GM12878 (cell line): ENCODE measurements at regions not wholly inside any gene's neighbourhood (a gene's known extent, or its start where the extent isn't known, plus 50 kb on each side); places are given as distances from the start of the nearest gene placed in this dataset.

Experiments
- ATAC-seq: fragments of 200-7000 bp; cut with Tn5 transposase; 3 replicates; pipeline ENCODE4 v1.9.1; 2020; ENCODE audit warnings: mild to moderate bottlenecking, moderate library complexity
- BruUV-seq: library from RNA; stranded (reverse); fragments of 400-500 nt; replicated peaks from 2 replicates; lab custom pipeline; 2021; lab: Mats Ljungman, UMichigan
- CTCF ChIA-PET: fragments of 300-600 bp; sonication (Branson Sonifier 250); formaldehyde crosslinking; extraction: SDS; loops from one replicate; lab custom pipeline; 2021; ENCODE audit warnings: inconsistent platforms; lab: Yijun Ruan, JAX
- POLR2A ChIA-PET: fragments of 350-600 bp; formaldehyde crosslinking; extraction: SDS; loops from one replicate; lab custom pipeline; 2021; ENCODE audit warnings: inconsistent platforms; lab: Charles Lee
- RAD21 ChIA-PET: fragments of 300-600 bp; sonication (Branson Sonifier 250); formaldehyde crosslinking; loops from one replicate; lab custom pipeline; 2023; ENCODE audit warnings: antibody characterized with exemption; ENCODE audit not compliant: unreplicated experiment; lab: Charles Lee
- SMC1A ChIA-PET: fragments of 300-600 bp; sonication (Branson Sonifier 250); formaldehyde crosslinking; loops from one replicate; lab custom pipeline; 2023; ENCODE audit not compliant: unreplicated experiment, uncharacterized antibody; lab: Charles Lee
- DNase-seq: peaks from one replicate; pipeline ENCODE4 v3.0.0-alpha.2; 2011; ENCODE audit warnings: low read depth, low spot score
- FAIRE-seq: peaks from 3 replicates; lab custom pipeline; 2011; peaks lifted over from hg19 to GRCh38; lab: Jason Lieb, UNC
- H2AFZ ChIP-seq: 2 replicates; pipeline ENCODE4 v1.6.0; 2011; ENCODE audit warnings: low read depth, low read length, control low read depth; ENCODE audit not compliant: control insufficient read depth
- H3K27ac ChIP-seq: 2 replicates; pipeline ENCODE4 v1.5.1; 2011; ENCODE audit warnings: control low read depth; ENCODE audit not compliant: control insufficient read depth, insufficient read depth
- H3K27me3 ChIP-seq, 2 experiments: replicated peaks in 1 of 2; 2 replicates each; pipeline versions ENCODE4 v1.6.0 to v1.6.1; 2011; ENCODE audit warnings: low read length in 1 of 2; ENCODE audit not compliant: control insufficient read depth in 2 of 2, insufficient read depth in 2 of 2
- H3K36me3 ChIP-seq, 2 experiments: 2 replicates each; pipeline ENCODE4 v1.5.1; 2011; ENCODE audit warnings: low read length in 1 of 2; ENCODE audit not compliant: control insufficient read depth in 2 of 2, insufficient read depth in 2 of 2
- H3K4me1 ChIP-seq: 2 replicates; pipeline ENCODE4 v1.6.1; 2011; ENCODE audit warnings: mild to moderate bottlenecking, low read length, moderate library complexity, mixed read lengths; ENCODE audit not compliant: control insufficient read depth, insufficient read depth
- H3K4me2 ChIP-seq: 2 replicates; pipeline ENCODE4 v1.6.0; 2011; ENCODE audit warnings: control low read depth; ENCODE audit not compliant: control insufficient read depth, insufficient read depth
- H3K4me3 ChIP-seq: fragments of 200-600 bp; sonication (generic); 2 replicates; pipeline ENCODE4 v1.5.1; 2016
- H3K79me2 ChIP-seq: 2 replicates; pipeline ENCODE4 v1.6.0; 2011; ENCODE audit warnings: low read length; ENCODE audit not compliant: control insufficient read depth, insufficient read depth
- H3K9ac ChIP-seq: 2 replicates; pipeline ENCODE4 v1.8.0; 2011; ENCODE audit warnings: low read length, control low read depth, mixed read lengths; ENCODE audit not compliant: control insufficient read depth, insufficient read depth
- H3K9me3 ChIP-seq: replicated peaks from 3 replicates; pipeline ENCODE4 v1.5.1; 2011; ENCODE audit warnings: mild to moderate bottlenecking, low read length; ENCODE audit not compliant: control insufficient read depth, insufficient read depth
- H4K20me1 ChIP-seq: 2 replicates; pipeline ENCODE4 v1.6.0; 2011; ENCODE audit not compliant: control insufficient read depth, insufficient read depth
- RB1 ChIP-seq: fragments of 450-650 bp; formaldehyde crosslinking; IDR thresholded peaks from 2 replicates; pipeline ENCODE4 v1.6.1; 2017; ENCODE audit warnings: mild to moderate bottlenecking, borderline replicate concordance
- WGBS: methylation state at CpG from one replicate; pipeline ENCODE4 v1.1.6; 2016; ENCODE audit warnings: low lambda C conversion rate; ENCODE audit not compliant: insufficient replicate concordance, insufficient coverage; ENCODE audit errors: missing lambda C conversion rate; 5-methylcytosine and 5-hydroxymethylcytosine counted together
- in situ Hi-C: fragments of 300-500 bp; cut with MboI; formaldehyde crosslinking; loops from 9 replicates; pipeline ENCODE4 v1.14.3; 2018; ENCODE audit warnings: mixed read lengths
- intact Hi-C: fragments of 100-400 bp; cut with micrococcal nuclease; formaldehyde crosslinking; loops from one replicate; pipeline ENCODE4 v1.14.2; 2022; ENCODE audit not compliant: unreplicated experiment
- TF ChIP-seq, protein P1 (sequence below): fragments of 450-650 bp; IDR thresholded peaks from 2 replicates; pipeline ENCODE4 v1.6.1; 2018; ENCODE audit warnings: borderline replicate concordance, mild to moderate bottlenecking; ENCODE audit not compliant: partially characterized antibody
- TF ChIP-seq, protein P2 (sequence below): IDR thresholded peaks from 2 replicates; pipeline ENCODE4 v1.6.1; 2011; ENCODE audit warnings: borderline replicate concordance, low read depth, mild to moderate bottlenecking, moderate library complexity, mixed read lengths, low read length; ENCODE audit not compliant: insufficient read depth; ENCODE audit errors: extremely low read length

DNA sequence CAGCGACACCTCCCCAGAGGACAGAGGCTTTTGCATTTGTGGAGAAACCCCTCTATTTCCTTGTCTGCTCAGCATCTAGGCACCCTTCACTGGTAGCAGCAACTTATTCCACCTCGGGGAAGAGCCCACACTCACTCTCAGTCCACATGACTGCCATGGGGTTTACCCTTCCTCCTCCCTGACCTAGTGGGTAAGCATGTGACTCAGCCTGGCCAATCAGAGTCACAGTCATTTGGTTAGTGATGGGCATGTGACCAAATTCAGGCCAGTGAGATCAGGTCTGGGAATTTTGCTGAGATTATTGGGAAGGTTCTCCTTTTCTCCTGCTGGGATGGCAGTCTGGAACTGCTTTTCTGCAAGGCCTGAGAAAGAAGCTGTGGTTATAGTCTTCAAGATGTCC, 145.7 kb upstream of the PHACTR3 start:
- no peak for DNase-seq
- Histone ChIP-seq H3K27ac (no peak overlapping the region), H3K4me2 (no peak overlapping the region), H3K36me3 (no peaks in the 10 kb centered on the region), H3K79me2 (no peaks in the 10 kb centered on the region), H2AFZ (no peak overlapping the region), H3K27me3 (peaks cover 0 to 3% of the 10 kb centered on the region in 2 experiments; a peak in 1 of 4 replicates), H3K4me3 (no peak overlapping the region), H4K20me1 (no peaks in the 10 kb centered on the region), H3K9ac (no peak overlapping the region), H3K4me1 (no peaks in the 10 kb centered on the region), H3K9me3 (no peaks in the 10 kb centered on the region)
- SMC1A ChIA-PET, result no interaction called here
- in situ Hi-C loops, result no loop called here
- CTCF ChIA-PET, result interaction anchor here (0.6 kb wide), 1 partner anchor 36 kb away, joined by 3 read pairs; no protein-coding TSS in a partner anchor
- WGBS, result 0% methylated on average over 2 of the region's 2 CpGs
- intact Hi-C loops, result loop anchor here (10.0 kb wide), 1 partner anchor 374 kb away; no protein-coding TSS in a partner anchor
- RAD21 ChIA-PET, result no interaction called here
- no peak for FAIRE-seq
- no TSS peak for BruUV-seq
- POLR2A ChIA-PET, result no interaction called here
- no peak for ATAC-seq
- TF ChIP-seq, protein P1, sequence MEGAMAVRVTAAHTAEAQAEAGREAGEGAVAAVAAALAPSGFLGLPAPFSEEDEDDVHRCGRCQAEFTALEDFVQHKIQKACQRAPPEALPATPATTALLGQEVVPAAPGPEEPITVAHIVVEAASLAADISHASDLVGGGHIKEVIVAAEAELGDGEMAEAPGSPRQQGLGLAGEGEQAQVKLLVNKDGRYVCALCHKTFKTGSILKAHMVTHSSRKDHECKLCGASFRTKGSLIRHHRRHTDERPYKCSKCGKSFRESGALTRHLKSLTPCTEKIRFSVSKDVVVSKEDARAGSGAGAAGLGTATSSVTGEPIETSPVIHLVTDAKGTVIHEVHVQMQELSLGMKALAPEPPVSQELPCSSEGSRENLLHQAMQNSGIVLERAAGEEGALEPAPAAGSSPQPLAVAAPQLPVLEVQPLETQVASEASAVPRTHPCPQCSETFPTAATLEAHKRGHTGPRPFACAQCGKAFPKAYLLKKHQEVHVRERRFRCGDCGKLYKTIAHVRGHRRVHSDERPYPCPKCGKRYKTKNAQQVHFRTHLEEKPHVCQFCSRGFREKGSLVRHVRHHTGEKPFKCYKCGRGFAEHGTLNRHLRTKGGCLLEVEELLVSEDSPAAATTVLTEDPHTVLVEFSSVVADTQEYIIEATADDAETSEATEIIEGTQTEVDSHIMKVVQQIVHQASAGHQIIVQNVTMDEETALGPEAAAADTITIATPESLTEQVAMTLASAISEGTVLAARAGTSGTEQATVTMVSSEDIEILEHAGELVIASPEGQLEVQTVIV, result no peak
- TF ChIP-seq, protein P2, sequence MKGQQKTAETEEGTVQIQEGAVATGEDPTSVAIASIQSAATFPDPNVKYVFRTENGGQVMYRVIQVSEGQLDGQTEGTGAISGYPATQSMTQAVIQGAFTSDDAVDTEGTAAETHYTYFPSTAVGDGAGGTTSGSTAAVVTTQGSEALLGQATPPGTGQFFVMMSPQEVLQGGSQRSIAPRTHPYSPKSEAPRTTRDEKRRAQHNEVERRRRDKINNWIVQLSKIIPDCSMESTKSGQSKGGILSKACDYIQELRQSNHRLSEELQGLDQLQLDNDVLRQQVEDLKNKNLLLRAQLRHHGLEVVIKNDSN, result peak; percentile 33
- no peak for TF ChIP-seq RB1
